H1 (cell line): ENCODE measurements at regions not wholly inside any gene's neighbourhood (a gene's known extent, or its start where the extent isn't known, plus 50 kb on each side); places are given as distances from the start of the nearest gene placed in this dataset.

ENCODE experiments used
- CTCF ChIA-PET: fragments of 300-600 bp; sonication (Branson Sonifier 250); formaldehyde crosslinking; loops from one replicate; lab custom pipeline; 2021; ENCODE audit not compliant: partially characterized antibody; lab: Charles Lee
- POLR2A ChIA-PET: fragments of 300-600 bp; sonication (Branson Sonifier 250); formaldehyde crosslinking; loops from one replicate; lab custom pipeline; 2021; ENCODE audit warnings: inconsistent platforms; ENCODE audit not compliant: partially characterized antibody; lab: Charles Lee
- DNase-seq, 2 experiments: peaks; one replicate each; pipeline versions ENCODE4 v3.0.0 to v3.0.0-alpha.2; 2010 to 2022; ENCODE audit warnings: low spot score in 2 of 2, low read depth in 1 of 2, mixed read lengths in 1 of 2
- FAIRE-seq: peaks from 2 replicates; lab custom pipeline; 2011; peaks lifted over from hg19 to GRCh38; lab: Jason Lieb, UNC
- H2AFZ ChIP-seq: 2 replicates; pipeline ENCODE4 v1.8.1; 2012; ENCODE audit warnings: low read length, inconsistent platforms
- H2AK5ac ChIP-seq: 2 replicates; pipeline ENCODE4 v1.6.1; 2013; ENCODE audit warnings: low read depth, low read length
- H2BK120ac ChIP-seq: replicated peaks from 2 replicates; pipeline ENCODE3; 2013; ENCODE audit warnings: low read depth, low read length, inconsistent platforms
- H2BK12ac ChIP-seq: 2 replicates; pipeline ENCODE4 v1.6.1; 2013; ENCODE audit warnings: low read depth, low read length
- H2BK15ac ChIP-seq: 2 replicates; pipeline ENCODE4 v1.6.1; 2013; ENCODE audit warnings: low read length
- H2BK20ac ChIP-seq: 2 replicates; pipeline ENCODE4 v1.6.1; 2013; ENCODE audit warnings: low read length
- H2BK5ac ChIP-seq: 2 replicates; pipeline ENCODE4 v1.6.1; 2013; ENCODE audit warnings: low read depth, low read length
- H3K14ac ChIP-seq: 2 replicates; pipeline ENCODE4 v1.6.1; 2013; ENCODE audit warnings: inconsistent platforms; ENCODE audit not compliant: insufficient read length
- H3K18ac ChIP-seq: 2 replicates; pipeline ENCODE4 v1.6.1; 2013; ENCODE audit warnings: low read length; ENCODE audit errors: extremely low read depth
- H3K23ac ChIP-seq: 2 replicates; pipeline ENCODE4 v1.6.1; 2013; ENCODE audit warnings: inconsistent platforms; ENCODE audit not compliant: insufficient read length
- H3K23me2 ChIP-seq: 2 replicates; pipeline ENCODE4 v1.6.1; 2013; ENCODE audit warnings: low read depth, low read length
- H3K27ac ChIP-seq: 2 replicates; pipeline ENCODE4 v1.6.1; 2011; ENCODE audit warnings: low read depth, low read length, inconsistent platforms
- H3K27me3 ChIP-seq, 4 experiments: replicated peaks in 1 of 4; 1 replicate in 1 of 4; 2 replicates in 3 of 4; pipeline versions ENCODE4 v1.6.1 to v1.8.1; 2011 to 2013; ENCODE audit warnings: low read length in 3 of 4, mild to moderate bottlenecking in 3 of 4, inconsistent platforms in 2 of 4, mixed read lengths in 2 of 4, moderate library complexity in 1 of 4; ENCODE audit not compliant: control insufficient read depth in 3 of 4, insufficient read depth in 3 of 4; ENCODE audit errors: extremely low read depth in 1 of 4
- H3K36me3 ChIP-seq, 4 experiments: 2 replicates each; pipeline versions ENCODE4 v1.6.1 to v1.8.1; 2011 to 2013; ENCODE audit warnings: mild to moderate bottlenecking in 4 of 4, low read length in 3 of 4, moderate library complexity in 2 of 4, control low read depth in 1 of 4, inconsistent platforms in 1 of 4; ENCODE audit not compliant: insufficient read depth in 4 of 4, control insufficient read depth in 2 of 4
- H3K4ac ChIP-seq: replicated peaks from 2 replicates; pipeline ENCODE3; 2013; ENCODE audit warnings: low read length, low read depth, mixed read lengths, inconsistent platforms; ENCODE audit not compliant: insufficient read length
- H3K4me1 ChIP-seq, 4 experiments: replicated peaks in 1 of 4; 1 replicate in 1 of 4; 2 replicates in 3 of 4; pipeline versions ENCODE4 v1.6.1 to v1.8.1; 2011 to 2013; ENCODE audit warnings: low read length in 3 of 4, inconsistent platforms in 2 of 4, mixed read lengths in 1 of 4; ENCODE audit not compliant: insufficient read depth in 4 of 4, control insufficient read depth in 3 of 4
- H3K4me2 ChIP-seq, 2 experiments: 2 replicates each; pipeline versions ENCODE4 v1.6.1 to v1.8.1; 2011 to 2013; ENCODE audit warnings: low read depth in 2 of 2, low read length in 2 of 2, control low read depth in 1 of 2, inconsistent platforms in 1 of 2, mild to moderate bottlenecking in 1 of 2; ENCODE audit not compliant: insufficient read depth in 1 of 2
- H3K4me3 ChIP-seq, 4 experiments: fragments of 200-600, 300-600 bp in 1 of 4; sonication (generic), shearing (Covaris generic), sonication (Bioruptor Twin) in 1 of 4; 2 replicates each; pipeline versions ENCODE4 v1.5.1 to v1.8.1; 2011 to 2016; ENCODE audit warnings: low read length in 4 of 4, low read depth in 3 of 4, control low read depth in 2 of 4, inconsistent platforms in 2 of 4, mild to moderate bottlenecking in 2 of 4, mixed read lengths in 1 of 4, moderate library complexity in 1 of 4; ENCODE audit not compliant: insufficient read depth in 2 of 4; ENCODE audit errors: extremely low read depth in 1 of 4
- H3K56ac ChIP-seq: replicated peaks from 2 replicates; pipeline ENCODE3; 2013; ENCODE audit warnings: low read depth, mild to moderate bottlenecking, mixed read lengths, low read length, inconsistent platforms; ENCODE audit not compliant: insufficient read length
- H3K79me1 ChIP-seq: 2 replicates; pipeline ENCODE4 v1.6.1; 2013; ENCODE audit warnings: low read depth, low read length, control low read depth
- H3K79me2 ChIP-seq, 2 experiments: 2 replicates each; pipeline versions ENCODE4 v1.6.1 to v1.8.1; 2012 to 2013; ENCODE audit warnings: low read length in 2 of 2, mild to moderate bottlenecking in 2 of 2, inconsistent platforms in 1 of 2; ENCODE audit not compliant: insufficient read depth in 2 of 2, control insufficient read depth in 1 of 2
- H3K9ac ChIP-seq, 4 experiments: replicated peaks in 1 of 4; 1 replicate in 1 of 4; 2 replicates in 3 of 4; pipeline versions ENCODE4 v1.6.1 to v1.8.1; 2011 to 2013; ENCODE audit warnings: low read depth in 3 of 4, low read length in 3 of 4, control low read depth in 2 of 4, mild to moderate bottlenecking in 2 of 4, moderate library complexity in 2 of 4, inconsistent platforms in 1 of 4; ENCODE audit errors: extremely low read depth in 1 of 4
- H3K9me3 ChIP-seq, 2 experiments: 2 replicates each; pipeline versions ENCODE4 v1.6.1 to v1.8.1; 2012 to 2013; ENCODE audit warnings: mild to moderate bottlenecking in 2 of 2, moderate library complexity in 2 of 2, control low read depth in 1 of 2, inconsistent platforms in 1 of 2, low read depth in 1 of 2, low read length in 1 of 2, mixed read lengths in 1 of 2; ENCODE audit not compliant: insufficient read depth in 2 of 2
- H4K20me1 ChIP-seq, 2 experiments: replicated peaks in 1 of 2; 2 replicates each; pipeline versions ENCODE3 to v1.8.1; 2011 to 2013; ENCODE audit warnings: inconsistent platforms in 2 of 2, low read length in 2 of 2, mild to moderate bottlenecking in 1 of 2; ENCODE audit not compliant: insufficient read depth in 2 of 2, control insufficient read depth in 1 of 2
- H4K5ac ChIP-seq: 2 replicates; pipeline ENCODE4 v1.6.1; 2013; ENCODE audit warnings: low read length, low read depth, mixed read lengths, inconsistent platforms; ENCODE audit not compliant: insufficient read length
- H4K8ac ChIP-seq: 2 replicates; pipeline ENCODE4 v1.8.0; 2013; ENCODE audit warnings: mild to moderate bottlenecking, moderate library complexity, low read length, inconsistent platforms; ENCODE audit not compliant: insufficient read depth; ENCODE audit errors: extremely low read depth
- H4K91ac ChIP-seq: replicated peaks from 2 replicates; pipeline ENCODE3; 2013; ENCODE audit warnings: low read length, mixed read lengths, inconsistent platforms; ENCODE audit not compliant: insufficient read length
- ATF2 ChIP-seq: IDR thresholded peaks from 2 replicates; pipeline ENCODE4 v1.6.1; 2012; ENCODE audit warnings: low read length, inconsistent platforms
- CBX5 ChIP-seq: fragments of 300-800, 300-1000 bp; sonication (generic); IDR thresholded peaks from 2 replicates; pipeline ENCODE4 v1.7.1; 2016; ENCODE audit warnings: antibody characterized with exemption, low read length, low read depth
- CBX8 ChIP-seq: fragments of 300-800, 300-1000 bp; sonication (generic); IDR thresholded peaks from 2 replicates; pipeline ENCODE4 v1.7.1; 2016; ENCODE audit warnings: low read depth, low read length, borderline replicate concordance
- CHD1 ChIP-seq: IDR thresholded peaks from 2 replicates; pipeline ENCODE4 v1.6.1; 2012; ENCODE audit warnings: low read depth, low read length, improper control_type of control experiment
- CTBP2 ChIP-seq: IDR thresholded peaks from 2 replicates; pipeline ENCODE4 v1.7.0; 2011; ENCODE audit warnings: borderline replicate concordance, mild to moderate bottlenecking, moderate library complexity, mixed read lengths, low read length; ENCODE audit not compliant: insufficient read depth, insufficient read length
- EZH2 ChIP-seq: fragments of 200-600 bp; sonication (generic); IDR thresholded peaks from 2 replicates; pipeline ENCODE4 v1.7.1; 2012; ENCODE audit warnings: low read depth, mild to moderate bottlenecking, moderate library complexity, low read length, inconsistent platforms; ENCODE audit not compliant: severe bottlenecking
- FOSL1 ChIP-seq: IDR thresholded peaks from 2 replicates; pipeline ENCODE4 v1.6.1; 2011; ENCODE audit warnings: mild to moderate bottlenecking, low read depth, low read length, moderate library complexity; ENCODE audit not compliant: insufficient read depth
- GTF2F1 ChIP-seq: IDR thresholded peaks from 2 replicates; pipeline ENCODE4 v1.6.1; 2012; ENCODE audit warnings: low read depth, low read length, improper control_type of control experiment, borderline replicate concordance
- JUN ChIP-seq: IDR thresholded peaks from 2 replicates; pipeline ENCODE4 v1.6.1; 2011; ENCODE audit warnings: low read depth, mild to moderate bottlenecking, improper control_type of control experiment, low read length
- MAX ChIP-seq: IDR thresholded peaks from 2 replicates; pipeline ENCODE4 v1.6.1; 2012; ENCODE audit warnings: inconsistent platforms
- POLR2AphosphoS5 ChIP-seq: IDR thresholded peaks from 2 replicates; pipeline ENCODE4 v1.6.1; 2011; ENCODE audit warnings: low read depth, low read length
- RBBP5 ChIP-seq: IDR thresholded peaks from 2 replicates; pipeline ENCODE4 v1.7.1; 2012; ENCODE audit warnings: low read depth, mild to moderate bottlenecking, inconsistent platforms, low read length, moderate library complexity, borderline replicate concordance
- TBP ChIP-seq: IDR thresholded peaks from 2 replicates; pipeline ENCODE4 v1.6.1; 2011; ENCODE audit warnings: low read depth, low read length, improper control_type of control experiment
- TCF12 ChIP-seq: IDR thresholded peaks from 2 replicates; pipeline ENCODE4 v1.6.1; 2011; ENCODE audit warnings: low read depth, mild to moderate bottlenecking, low read length
- WGBS, 2 experiments: shearing (Covaris generic) in 1 of 2; methylation state at CpG; one replicate each; pipeline versions ENCODE4 v1.1.6 to v1.1.7; 2013 to 2015; ENCODE audit warnings: low lambda C conversion rate in 2 of 2, mixed read lengths in 2 of 2, inconsistent platforms in 1 of 2, low coverage in 1 of 2, missing lambda C conversion rate in 1 of 2; ENCODE audit not compliant: insufficient replicate concordance in 2 of 2, insufficient coverage in 1 of 2, insufficient read length in 1 of 2; ENCODE audit errors: extremely low coverage in 1 of 2, missing lambda C conversion rate in 1 of 2; 5-methylcytosine and 5-hydroxymethylcytosine counted together

GRCh38 chr9:10690546-10690945 lies 77.7 kb upstream of the PTPRD start:
- H2BK20ac ChIP-seq = no peak overlapping the region
- no peak overlapping the region for H2AK5ac ChIP-seq
- no peak overlapping the region for H2BK12ac ChIP-seq
- H3K36me3 ChIP-seq = no peaks in the 10 kb centered on the region
- 91% methylated on average over 2 of the region's 2 CpGs; no CpG with 5 or more reads in 1 of the 2 experiments for WGBS, 2 experiments
- no peaks in the 10 kb centered on the region for H3K23me2 ChIP-seq
- no peaks in the 10 kb centered on the region for H3K9me3 ChIP-seq
- POLR2A ChIA-PET = no interaction called here
- no peaks in the 10 kb centered on the region for H3K27me3 ChIP-seq
- no peak overlapping the region for H2BK15ac ChIP-seq
- DNase-seq (no peak), FAIRE-seq (no peak)
- H4K91ac ChIP-seq = no peak overlapping the region
- H3K4me3 ChIP-seq = no peak overlapping the region
- no peaks in the 10 kb centered on the region for H3K4me1 ChIP-seq
- H2BK120ac ChIP-seq = no peak overlapping the region
- H3K4ac ChIP-seq = no peak overlapping the region
- H2BK5ac ChIP-seq = no peak overlapping the region
- CTCF ChIA-PET = no interaction called here
- H3K79me2 ChIP-seq = no peaks in the 10 kb centered on the region
- H3K27ac ChIP-seq = no peak overlapping the region
- no peak overlapping the region for H3K18ac ChIP-seq
- H3K56ac ChIP-seq = no peak overlapping the region
- no peak overlapping the region for H2AFZ ChIP-seq
- no peak overlapping the region for H3K14ac ChIP-seq
- no peak overlapping the region for H4K8ac ChIP-seq
- H4K20me1 ChIP-seq = no peaks in the 10 kb centered on the region
- no peaks in the 10 kb centered on the region for H3K79me1 ChIP-seq
- H3K9ac ChIP-seq = no peak overlapping the region
- no peak overlapping the region for H3K23ac ChIP-seq
- no peak overlapping the region for H3K4me2 ChIP-seq
- H4K5ac ChIP-seq = no peak overlapping the region
- no peak for TF ChIP-seq CBX8
- no peak for TF ChIP-seq TCF12
- TF ChIP-seq CHD1 = no peak
- TF ChIP-seq EZH2 = no peak
- TF ChIP-seq GTF2F1 = no peak
- no peak for TF ChIP-seq TBP
- no peak for TF ChIP-seq CBX5
- TF ChIP-seq ATF2 = no peak
- no peak for TF ChIP-seq CTBP2
- no peak for TF ChIP-seq MAX
- TF ChIP-seq FOSL1 = no peak
- TF ChIP-seq POLR2AphosphoS5 = no peak
- TF ChIP-seq JUN = no peak
- no peak for TF ChIP-seq RBBP5
